Endothelial cell of umbilical vein (primary cell): ENCODE measurements at regions not wholly inside any gene's neighbourhood (a gene's known extent, or its start where the extent isn't known, plus 50 kb on each side); places are given as distances from the start of the nearest gene placed in this dataset.
"Not testable (repeated sequence)": the region's sequence is repeated elsewhere in the genome, so short reads cannot be mapped to it uniquely, and the experiment has no call there.

Source experiments
- BruUV-seq: library from RNA; stranded (reverse); fragments of 400-500 nt; replicated peaks from 2 replicates; lab custom pipeline; 2021; lab: Mats Ljungman, UMichigan
- CTCF ChIA-PET: fragments of 300-600, 350-600 bp; sonication (Branson Sonifier 250); formaldehyde crosslinking; loops from one replicate; lab custom pipeline; 2021; ENCODE audit warnings: antibody characterized with exemption, inconsistent platforms; lab: Charles Lee
- POLR2A ChIA-PET: fragments of 300-600, 350-600 bp; sonication (Branson Sonifier 250); formaldehyde crosslinking; loops from one replicate; lab custom pipeline; 2021; ENCODE audit warnings: antibody characterized with exemption, inconsistent platforms; lab: Charles Lee
- DNase-seq: peaks from one replicate; pipeline ENCODE4 v3.0.0-alpha.2; 2011; ENCODE audit warnings: low read depth, low spot score
- FAIRE-seq: peaks from 2 replicates; lab custom pipeline; 2011; peaks lifted over from hg19 to GRCh38; lab: Jason Lieb, UNC
- H2AFZ ChIP-seq: 2 replicates; pipeline ENCODE4 v1.6.0; 2012; ENCODE audit warnings: low read depth, low read length, control low read depth, inconsistent platforms
- H3K27ac ChIP-seq: 2 replicates; pipeline ENCODE4 v1.5.1; 2011; ENCODE audit warnings: low read depth, mild to moderate bottlenecking, control low read depth, low read length, moderate library complexity; ENCODE audit not compliant: insufficient read depth
- H3K27me3 ChIP-seq, 2 experiments: 2 replicates each; pipeline versions ENCODE4 v1.6.0 to v1.6.1; 2011; ENCODE audit warnings: low read length in 2 of 2, mixed read lengths in 1 of 2; ENCODE audit not compliant: control insufficient read depth in 2 of 2, insufficient read depth in 2 of 2
- H3K36me3 ChIP-seq, 2 experiments: 2 replicates in 1 of 2; 3 replicates in 1 of 2; pipeline ENCODE4 v1.5.1; 2011; ENCODE audit warnings: low read length in 2 of 2, mild to moderate bottlenecking in 1 of 2, moderate library complexity in 1 of 2; ENCODE audit not compliant: control insufficient read depth in 2 of 2, insufficient read depth in 2 of 2; ENCODE audit errors: extremely low read depth in 1 of 2
- H3K4me1 ChIP-seq: 3 replicates; pipeline ENCODE4 v1.5.1; 2011; ENCODE audit warnings: mild to moderate bottlenecking, low read length; ENCODE audit not compliant: control insufficient read depth, insufficient read depth; ENCODE audit errors: extremely low read depth
- H3K4me2 ChIP-seq: 2 replicates; pipeline ENCODE4 v1.6.1; 2011; ENCODE audit warnings: low read length, control low read depth, mixed read lengths; ENCODE audit not compliant: insufficient read depth
- H3K4me3 ChIP-seq, 3 experiments: fragments of 200-600 bp in 1 of 3; sonication (generic), shearing (Covaris generic) in 1 of 3; replicated peaks in 1 of 3; 2 replicates each; pipeline ENCODE4 v1.5.1; 2011 to 2016; ENCODE audit warnings: control low read depth in 3 of 3, low read length in 3 of 3, mild to moderate bottlenecking in 2 of 3, inconsistent platforms in 1 of 3, low read depth in 1 of 3, moderate library complexity in 1 of 3; ENCODE audit not compliant: insufficient read depth in 1 of 3
- H3K79me2 ChIP-seq: 2 replicates; pipeline ENCODE4 v1.6.0; 2012; ENCODE audit warnings: low read length, inconsistent platforms; ENCODE audit not compliant: control insufficient read depth, insufficient read depth
- H3K9ac ChIP-seq: replicated peaks from 2 replicates; pipeline ENCODE3; 2011; ENCODE audit warnings: low read length, control low read depth; ENCODE audit not compliant: insufficient read depth; ENCODE audit errors: extremely low read depth
- H3K9me1 ChIP-seq: replicated peaks from 3 replicates; pipeline ENCODE4 v1.6.0; 2011; ENCODE audit warnings: mild to moderate bottlenecking, low read length; ENCODE audit not compliant: control insufficient read depth, insufficient read depth; ENCODE audit errors: extremely low read depth
- H3K9me3 ChIP-seq: replicated peaks from 2 replicates; pipeline ENCODE4 v1.5.1; 2012; ENCODE audit warnings: low read length, inconsistent platforms; ENCODE audit not compliant: control insufficient read depth, insufficient read depth
- H4K20me1 ChIP-seq: replicated peaks from 2 replicates; pipeline ENCODE3; 2011; ENCODE audit warnings: mild to moderate bottlenecking, low read length; ENCODE audit not compliant: control insufficient read depth, insufficient read depth; ENCODE audit errors: extremely low read depth
- EZH2 ChIP-seq: IDR thresholded peaks from 2 replicates; pipeline ENCODE4 v1.6.1; 2012; ENCODE audit warnings: borderline replicate concordance, low read depth, mild to moderate bottlenecking, moderate library complexity, low read length, inconsistent platforms; ENCODE audit not compliant: severe bottlenecking
- GATA2 ChIP-seq: IDR thresholded peaks from 2 replicates; pipeline ENCODE4 v1.7.0; 2011; ENCODE audit warnings: low read depth, mild to moderate bottlenecking, moderate library complexity, mixed read lengths, low read length; ENCODE audit not compliant: insufficient read length, insufficient read depth
- JUN ChIP-seq: IDR thresholded peaks from 2 replicates; pipeline ENCODE4 v1.6.1; 2011; ENCODE audit warnings: borderline replicate concordance, low read depth; ENCODE audit not compliant: insufficient read length, insufficient read depth
- POLR2AphosphoS5 ChIP-seq: IDR thresholded peaks from 2 replicates; pipeline ENCODE4 v1.6.1; 2012; ENCODE audit warnings: low read depth, mild to moderate bottlenecking, control low read depth, low read length, moderate library complexity; ENCODE audit not compliant: insufficient read depth
- dilution Hi-C: fragments of 300-500 bp; cut with MboI; formaldehyde crosslinking; loops from one replicate; pipeline ENCODE4 v1.15.0; 2019; ENCODE audit warnings: low sequenced_read_pairs; ENCODE audit not compliant: extremely low pct_ligation_motif_present
- intact Hi-C: fragments of 100-400 bp; cut with micrococcal nuclease; formaldehyde crosslinking; loops from one replicate; pipeline ENCODE4 v1.10.0; 2022

DNA sequence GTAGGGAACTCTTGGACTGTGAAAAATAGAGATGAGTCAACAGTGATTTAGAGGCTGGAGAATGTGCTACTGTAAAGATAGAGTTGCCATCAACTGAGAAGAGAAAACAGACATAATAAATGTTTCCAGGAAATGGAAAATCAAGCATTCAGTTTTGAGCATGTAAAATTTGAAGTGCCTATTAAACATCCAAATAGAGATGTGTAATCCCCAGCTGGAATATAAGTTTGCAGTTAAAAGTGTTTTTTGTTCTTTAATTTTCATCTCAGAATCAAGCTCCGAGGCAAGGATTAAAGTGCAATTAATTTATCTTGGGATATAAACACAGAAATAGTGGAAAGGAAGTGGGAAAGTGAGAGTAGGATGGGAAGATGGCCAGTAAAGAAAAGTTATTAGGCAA, 666.0 kb upstream of the RAG2 start:
- no peak overlapping the region for H3K4me3 ChIP-seq
- POLR2A ChIA-PET = no interaction called here
- H3K79me2 ChIP-seq = no peaks in the 10 kb centered on the region
- DNase-seq (no peak), FAIRE-seq (no peak)
- intact Hi-C loops (no loop called here), dilution Hi-C loops (no loop called here)
- CTCF ChIA-PET = no interaction called here
- no peak overlapping the region for H3K27ac ChIP-seq
- no peak overlapping the region for H2AFZ ChIP-seq
- TF ChIP-seq JUN = no peak
- no peak for TF ChIP-seq EZH2
- TF ChIP-seq POLR2AphosphoS5 = no peak
- no peak for TF ChIP-seq GATA2
- peaks cover 2% of the 10 kb centered on the region for H3K9me3 ChIP-seq
- H3K36me3 ChIP-seq = no peaks in the 10 kb centered on the region
- H4K20me1 ChIP-seq = no peaks in the 10 kb centered on the region
- no peak overlapping the region for H3K9ac ChIP-seq
- no peak overlapping the region for H3K4me2 ChIP-seq
- no peaks in the 10 kb centered on the region for H3K4me1 ChIP-seq
- H3K9me1 ChIP-seq = no peaks in the 10 kb centered on the region
- BruUV-seq = no TSS peak
- H3K27me3 ChIP-seq = no peaks in the 10 kb centered on the region

GRCh38 chr11:37263467-37263866, 665.4 kb upstream of the RAG2 start:
- H2AFZ ChIP-seq, H3K4me3 ChIP-seq, CTCF ChIA-PET, H3K36me3 ChIP-seq, POLR2A ChIA-PET, H3K27ac ChIP-seq, H4K20me1 ChIP-seq, H3K9ac ChIP-seq, FAIRE-seq, BruUV-seq, H3K9me3 ChIP-seq, intact Hi-C loops, dilution Hi-C loops, H3K79me2 ChIP-seq, DNase-seq, H3K27me3 ChIP-seq, H3K9me1 ChIP-seq, H3K4me1 ChIP-seq, H3K4me2 ChIP-seq: not testable (repeated sequence)
